HG03342 (cell line): ENCODE measurements at regions not wholly inside any gene's neighbourhood (a gene's known extent, or its start where the extent isn't known, plus 50 kb on each side); places are given as distances from the start of the nearest gene placed in this dataset.
"Not testable (repeated sequence)": the region's sequence is repeated elsewhere in the genome, so short reads cannot be mapped to it uniquely, and the experiment has no call there.

ENCODE experiments used
- ATAC-seq: cut with Tn5 transposase; IDR thresholded peaks from one replicate; pipeline ENCODE4 v1.9.1; 2021; ENCODE audit warnings: mild to moderate bottlenecking, moderate library complexity; ENCODE audit not compliant: unreplicated experiment

- ATAC-seq: no peak
These were observed 1098.2 kb upstream of the USP15 start for GRCh38 chr12:61161961-61162360.

- no peak for ATAC-seq
These were observed 1071.2 kb upstream of the USP15 start for GRCh38 chr12:61188801-61189595.

GRCh38 chr12:61213646-61214045 is 1046.6 kb upstream of the USP15 start:
- ATAC-seq: no peak

DNA sequence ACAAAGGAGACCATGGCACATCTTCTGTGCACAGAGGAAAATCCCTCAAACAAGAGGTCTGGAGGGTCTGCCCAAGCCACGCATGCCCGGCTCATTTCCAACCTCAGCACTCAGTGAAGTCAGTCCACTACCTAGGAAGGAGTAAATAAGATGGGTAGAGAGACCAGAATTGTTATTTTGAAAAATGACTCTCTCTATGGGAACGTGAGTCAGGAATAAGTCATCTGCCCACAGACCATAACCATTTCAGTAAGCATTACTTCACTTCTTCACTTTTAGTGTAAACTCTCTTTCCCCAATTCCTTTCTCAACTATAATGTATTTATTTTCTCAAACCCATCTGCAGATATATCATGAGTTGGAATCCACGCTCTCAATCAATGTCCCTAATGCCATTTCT is 1039.9 kb upstream of the USP15 start:
- no peak for ATAC-seq

DNA sequence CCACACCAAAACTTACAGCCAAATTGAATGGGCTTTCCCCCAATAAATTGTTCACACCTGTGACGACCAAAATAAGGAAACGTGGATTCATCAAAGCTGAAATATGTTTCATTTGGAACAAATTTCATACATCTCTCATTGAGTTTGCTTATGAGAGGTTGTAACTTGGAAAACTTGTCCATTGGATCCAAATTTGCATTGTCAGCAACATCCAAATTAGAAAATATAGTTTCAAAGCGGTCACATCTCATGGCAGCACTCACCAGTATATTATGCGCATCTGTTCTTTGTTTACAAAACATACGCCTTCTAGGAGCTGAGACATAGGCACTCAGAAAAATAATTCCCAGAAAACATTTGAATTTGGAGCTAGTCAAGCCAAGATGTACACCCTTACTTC is 1028.2 kb upstream of the USP15 start:
- no peak for ATAC-seq

GRCh38 chr12:61250303-61250702 is 1009.9 kb upstream of the USP15 start:
- ATAC-seq: no peak

DNA sequence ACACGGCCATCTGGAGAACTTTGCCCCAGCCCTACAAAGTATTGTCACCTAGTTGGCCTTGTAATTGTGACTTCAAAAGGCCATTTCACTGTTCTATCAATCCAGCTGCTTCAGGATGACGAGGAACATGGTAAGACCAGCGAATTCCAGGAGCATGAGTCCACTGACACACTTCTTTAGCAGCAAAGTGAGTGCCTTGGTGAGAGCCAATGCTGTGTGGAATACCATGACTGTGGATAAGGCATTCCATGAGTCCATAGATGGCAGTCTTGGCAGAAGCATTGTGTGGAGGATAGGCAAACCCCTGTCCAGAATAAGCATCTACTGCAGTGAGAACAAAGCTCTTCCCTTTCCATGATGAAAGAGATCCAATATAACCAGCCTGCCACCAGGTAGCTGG is 1009.1 kb upstream of the USP15 start:
- no peak for ATAC-seq

- no peak for ATAC-seq
These were observed 1006.0 kb upstream of the USP15 start for GRCh38 chr12:61254225-61254624.

- not testable (repeated sequence) for ATAC-seq
These were observed 995.9 kb upstream of the USP15 start for GRCh38 chr12:61264294-61264693.

GRCh38 chr12:61267474-61267873 is 992.7 kb upstream of the USP15 start:
- ATAC-seq: no peak

DNA sequence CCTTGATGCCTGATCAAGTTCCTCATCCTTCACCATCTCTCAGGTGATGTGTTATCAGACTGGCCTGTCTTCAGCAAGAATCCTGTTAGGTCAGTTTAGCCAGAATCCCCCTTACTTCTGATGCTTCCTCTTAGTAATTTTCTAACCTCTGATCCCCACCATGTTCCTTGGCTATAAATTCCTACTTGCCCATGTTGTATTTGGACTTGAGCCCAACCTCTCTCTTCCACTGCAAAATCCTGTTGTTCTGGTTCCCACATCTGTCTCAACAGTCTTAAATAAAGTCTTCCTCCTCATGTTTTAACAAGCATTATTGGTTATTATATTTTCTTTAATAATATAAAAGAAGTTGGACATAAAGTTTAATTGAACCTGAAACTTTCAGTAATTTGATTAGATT is 987.8 kb upstream of the USP15 start:
- ATAC-seq: no peak

GRCh38 chr12:61282790-61283575 is 977.2 kb upstream of the USP15 start:
- ATAC-seq: no peak

DNA sequence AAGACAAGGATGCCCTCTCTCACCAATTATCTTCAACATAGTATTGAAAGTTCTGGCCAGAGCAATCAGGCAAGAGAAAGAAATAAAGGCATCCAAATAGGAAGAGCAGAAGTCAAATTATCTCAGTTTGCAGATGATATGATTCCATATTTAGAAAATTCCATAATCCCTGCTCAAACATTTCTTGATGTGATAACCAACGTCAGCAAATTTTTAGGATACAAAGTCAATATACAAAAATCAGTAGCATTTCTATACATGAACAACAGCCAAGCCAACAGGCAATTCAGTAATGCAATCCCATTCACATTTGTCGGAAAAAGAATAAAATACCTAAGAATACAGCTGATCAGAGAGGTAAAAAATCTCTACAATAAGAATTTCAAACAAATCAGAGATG is 969.7 kb upstream of the USP15 start:
- no peak for ATAC-seq

DNA sequence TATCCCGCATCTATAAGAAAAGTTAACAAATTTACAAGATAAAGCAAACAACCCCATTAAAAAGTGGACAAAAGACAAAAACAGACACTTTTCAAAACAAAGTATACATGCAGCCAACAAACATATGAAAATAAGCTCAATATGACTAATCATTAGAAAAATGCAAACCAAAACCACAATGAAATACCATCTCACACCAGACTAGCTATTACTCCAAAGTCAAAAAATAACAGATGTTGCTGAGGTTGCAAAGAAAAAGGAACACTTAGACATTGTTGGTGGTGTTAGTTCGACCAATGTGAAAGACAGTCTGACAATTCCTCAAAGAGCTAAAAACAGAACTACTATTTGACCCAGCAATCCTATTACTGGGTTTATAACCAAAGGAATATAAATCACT is 968.6 kb upstream of the USP15 start:
- no peak for ATAC-seq

DNA sequence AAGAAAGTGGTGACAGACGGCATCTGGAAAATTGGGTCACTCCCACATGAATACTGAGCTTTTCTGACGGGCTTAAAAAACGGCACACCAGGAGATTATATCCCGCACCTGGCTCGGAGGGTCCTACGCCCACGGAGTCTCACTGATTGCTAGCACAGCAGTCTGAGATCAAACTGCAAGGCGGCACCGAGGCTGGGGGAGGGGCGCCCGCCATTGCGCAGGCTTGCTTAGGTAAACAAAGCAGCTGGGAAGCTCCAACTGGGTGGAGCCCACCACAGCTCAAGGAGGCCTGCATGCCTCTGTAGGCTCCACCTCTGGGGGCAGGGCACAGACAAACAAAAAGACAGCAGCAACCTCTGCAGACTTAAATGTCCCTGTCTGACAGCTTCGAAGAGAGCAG is 966.2 kb upstream of the USP15 start:
- not testable (repeated sequence) for ATAC-seq

GRCh38 chr12:61301817-61302216 is 958.4 kb upstream of the USP15 start:
- no peak for ATAC-seq

GRCh38 chr12:61302282-61302681 is 957.9 kb upstream of the USP15 start:
- no peak for ATAC-seq

GRCh38 chr12:61308220-61308619 is 952.0 kb upstream of the USP15 start:
- ATAC-seq: no peak

GRCh38 chr12:61311413-61311812 is 948.8 kb upstream of the USP15 start:
- no peak for ATAC-seq

GRCh38 chr12:61348871-61349270 is 911.3 kb upstream of the USP15 start:
- no peak for ATAC-seq

DNA sequence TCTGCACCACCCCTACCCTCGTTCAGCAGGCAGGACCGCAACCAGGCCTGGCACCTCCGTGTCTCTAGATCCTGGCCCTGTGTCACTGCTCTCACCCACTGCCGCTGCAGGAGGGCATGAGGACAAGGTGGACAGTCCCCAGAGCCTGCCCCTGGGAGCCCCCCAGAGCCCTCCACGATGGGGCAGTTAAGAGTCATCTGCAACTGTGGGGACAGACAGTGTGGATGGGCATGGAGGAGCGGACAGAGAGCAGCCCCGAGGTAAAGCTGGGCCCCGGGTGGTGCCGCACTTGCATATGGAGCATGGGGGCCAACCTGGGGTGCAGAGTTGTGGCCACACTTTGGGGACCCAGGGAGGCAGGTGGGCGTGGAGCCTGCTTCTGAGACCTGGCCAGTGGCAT is 905.1 kb upstream of the USP15 start:
- ATAC-seq: no peak

- no peak for ATAC-seq
These were observed 903.7 kb upstream of the USP15 start for GRCh38 chr12:61356485-61356884.
